HEK293 (cell line): ENCODE measurements at regions not wholly inside any gene's neighbourhood (a gene's known extent, or its start where the extent isn't known, plus 50 kb on each side); places are given as distances from the start of the nearest gene placed in this dataset.

Source experiments
- CTCF ChIA-PET: fragments of 350-600 bp; formaldehyde crosslinking; extraction: SDS; loops from one replicate; lab custom pipeline; 2021; ENCODE audit warnings: antibody characterized with exemption; lab: Yijun Ruan, JAX
- POLR2A ChIA-PET: fragments of 300-600 bp; formaldehyde crosslinking; extraction: SDS; loops from one replicate; lab custom pipeline; 2020; ENCODE audit warnings: antibody characterized with exemption, inconsistent platforms; lab: Yijun Ruan, JAX
- H3K27ac ChIP-seq: fragments of 200-500 bp; sonication (Bioruptor generic); 2 replicates; pipeline ENCODE4 v1.5.1; 2014; ENCODE audit warnings: low read depth, low read length, control low read depth, inconsistent platforms; ENCODE audit errors: extremely low read depth
- H3K36me3 ChIP-seq, 2 experiments: fragments of 200-500 bp in 1 of 2; sonication (Bioruptor generic) in 1 of 2; 1 replicate in 1 of 2; 2 replicates in 1 of 2; pipeline ENCODE4 v1.5.1; 2014 to 2017; ENCODE audit warnings: inconsistent platforms in 2 of 2, low read length in 2 of 2; ENCODE audit not compliant: control insufficient read depth in 2 of 2, insufficient read depth in 1 of 2
- H3K4me1 ChIP-seq: fragments of 200-500 bp; sonication (Bioruptor generic); 2 replicates; pipeline ENCODE4 v1.5.1; 2014; ENCODE audit warnings: mild to moderate bottlenecking, low read length, inconsistent platforms; ENCODE audit not compliant: control insufficient read depth, insufficient read depth
- H3K4me3 ChIP-seq: 2 replicates; pipeline ENCODE4 v1.5.1; 2011; ENCODE audit warnings: low read depth, mild to moderate bottlenecking, control low read depth, low read length, moderate library complexity
- H3K9me3 ChIP-seq: fragments of 200-500 bp; sonication (Bioruptor generic); 2 replicates; pipeline ENCODE4 v1.5.1; 2014; ENCODE audit warnings: low read depth, low read length, inconsistent platforms; ENCODE audit not compliant: control insufficient read depth, insufficient read depth
- ATF2 ChIP-seq: fragments of 450-650 bp; formaldehyde crosslinking; IDR thresholded peaks from 2 replicates; pipeline ENCODE4 v1.5.1; 2016; ENCODE audit warnings: missing biosample characterization, missing genetic modification characterization, low read depth
- GFI1B ChIP-seq: fragments of 450-650 bp; formaldehyde crosslinking; IDR thresholded peaks from 2 replicates; pipeline ENCODE4 v1.5.1; 2016; ENCODE audit warnings: missing biosample characterization, missing genetic modification characterization
- SCRT1 ChIP-seq: fragments of 450-650 bp; formaldehyde crosslinking; IDR thresholded peaks from 2 replicates; pipeline ENCODE4 v1.5.1; 2016; ENCODE audit warnings: missing biosample characterization, missing genetic modification characterization, borderline replicate concordance
- WT1 ChIP-seq: fragments of 450-650 bp; formaldehyde crosslinking; IDR thresholded peaks from 2 replicates; pipeline ENCODE4 v1.5.1; 2016; ENCODE audit warnings: missing biosample characterization, missing genetic modification characterization
- ZBTB17 ChIP-seq: fragments of 450-650 bp; formaldehyde crosslinking; IDR thresholded peaks from 2 replicates; pipeline ENCODE4 v1.5.1; 2016; ENCODE audit warnings: missing biosample characterization, missing genetic modification characterization
- ZBTB48 ChIP-seq: fragments of 450-650 bp; formaldehyde crosslinking; IDR thresholded peaks from 2 replicates; pipeline ENCODE4 v1.5.1; 2016; ENCODE audit warnings: missing biosample characterization, missing genetic modification characterization
- ZBTB49 ChIP-seq: fragments of 450-650 bp; formaldehyde crosslinking; IDR thresholded peaks from 2 replicates; pipeline ENCODE4 v1.5.1; 2016; ENCODE audit warnings: missing biosample characterization, missing genetic modification characterization, low read depth
- ZFP41 ChIP-seq: fragments of 450-650 bp; formaldehyde crosslinking; IDR thresholded peaks from 2 replicates; pipeline ENCODE4 v1.5.1; 2016; ENCODE audit warnings: missing biosample characterization, missing genetic modification characterization, borderline replicate concordance
- ZNF138 ChIP-seq: fragments of 450-650 bp; formaldehyde crosslinking; IDR thresholded peaks from 2 replicates; pipeline ENCODE4 v1.5.1; 2016; ENCODE audit warnings: missing biosample characterization, missing genetic modification characterization, borderline replicate concordance
- ZNF146 ChIP-seq: fragments of 450-650 bp; formaldehyde crosslinking; IDR thresholded peaks from 2 replicates; pipeline ENCODE4 v1.5.1; 2016; ENCODE audit warnings: missing biosample characterization, missing genetic modification characterization
- ZNF16 ChIP-seq: fragments of 450-650 bp; formaldehyde crosslinking; IDR thresholded peaks from 2 replicates; pipeline ENCODE4 v1.5.1; 2016; ENCODE audit warnings: low read depth, missing biosample characterization, missing genetic modification characterization
- ZNF596 ChIP-seq: fragments of 450-650 bp; IDR thresholded peaks from 2 replicates; pipeline ENCODE4 v1.5.0; 2018; ENCODE audit warnings: missing biosample characterization, mild to moderate bottlenecking, missing genetic modification characterization, moderate library complexity
- ZNF658 ChIP-seq: fragments of 450-650 bp; formaldehyde crosslinking; IDR thresholded peaks from 2 replicates; pipeline ENCODE4; 2016; ENCODE audit warnings: missing biosample characterization, missing genetic modification characterization
- TF ChIP-seq, protein P1 (sequence below): sonication (generic); formaldehyde crosslinking; IDR thresholded peaks from 2 replicates; pipeline ENCODE4 v1.8.1; 2022; ENCODE audit warnings: mild to moderate bottlenecking, moderate library complexity, missing genetic modification reagents
- TF ChIP-seq, protein P2 (sequence below): fragments of 450-650 bp; formaldehyde crosslinking; IDR thresholded peaks from 2 replicates; pipeline ENCODE4 v1.5.1; 2016; ENCODE audit warnings: missing biosample characterization, missing genetic modification characterization
- TF ChIP-seq, protein P3 (sequence below): fragments of 450-650 bp; formaldehyde crosslinking; IDR thresholded peaks from 2 replicates; pipeline ENCODE4 v1.5.1; 2016; ENCODE audit warnings: missing biosample characterization, missing genetic modification characterization
- TF ChIP-seq, protein P4 (sequence below): fragments of 450-650 bp; formaldehyde crosslinking; IDR thresholded peaks from 2 replicates; pipeline ENCODE4; 2016; ENCODE audit warnings: missing biosample characterization, missing genetic modification characterization

- TF ChIP-seq ZBTB49 (tag by site-specific recombination) (no peak), ATF2 (tag by site-specific recombination) (no peak), ZBTB17 (tag by site-specific recombination) (no peak), ZNF16 (tag by site-specific recombination) (no peak), SCRT1 (tag by site-specific recombination) (no peak), ZBTB48 (tag by site-specific recombination) (no peak), ZNF596 (tag by site-specific recombination) (no peak), ZNF658 (no peak), WT1 (tag by site-specific recombination) (no peak), ZNF146 (tag by site-specific recombination) (no peak)
- TF ChIP-seq, protein P1, sequence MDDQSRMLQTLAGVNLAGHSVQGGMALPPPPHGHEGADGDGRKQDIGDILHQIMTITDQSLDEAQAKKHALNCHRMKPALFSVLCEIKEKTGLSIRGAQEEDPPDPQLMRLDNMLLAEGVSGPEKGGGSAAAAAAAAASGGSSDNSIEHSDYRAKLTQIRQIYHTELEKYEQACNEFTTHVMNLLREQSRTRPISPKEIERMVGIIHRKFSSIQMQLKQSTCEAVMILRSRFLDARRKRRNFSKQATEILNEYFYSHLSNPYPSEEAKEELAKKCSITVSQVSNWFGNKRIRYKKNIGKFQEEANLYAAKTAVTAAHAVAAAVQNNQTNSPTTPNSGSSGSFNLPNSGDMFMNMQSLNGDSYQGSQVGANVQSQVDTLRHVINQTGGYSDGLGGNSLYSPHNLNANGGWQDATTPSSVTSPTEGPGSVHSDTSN = no peak
- TF ChIP-seq, protein P2, sequence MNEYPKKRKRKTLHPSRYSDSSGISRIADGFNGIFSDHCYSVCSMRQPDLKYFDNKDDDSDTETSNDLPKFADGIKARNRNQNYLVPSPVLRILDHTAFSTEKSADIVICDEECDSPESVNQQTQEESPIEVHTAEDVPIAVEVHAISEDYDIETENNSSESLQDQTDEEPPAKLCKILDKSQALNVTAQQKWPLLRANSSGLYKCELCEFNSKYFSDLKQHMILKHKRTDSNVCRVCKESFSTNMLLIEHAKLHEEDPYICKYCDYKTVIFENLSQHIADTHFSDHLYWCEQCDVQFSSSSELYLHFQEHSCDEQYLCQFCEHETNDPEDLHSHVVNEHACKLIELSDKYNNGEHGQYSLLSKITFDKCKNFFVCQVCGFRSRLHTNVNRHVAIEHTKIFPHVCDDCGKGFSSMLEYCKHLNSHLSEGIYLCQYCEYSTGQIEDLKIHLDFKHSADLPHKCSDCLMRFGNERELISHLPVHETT (tag by site-specific recombination) = no peak
- TF ChIP-seq, protein P3, sequence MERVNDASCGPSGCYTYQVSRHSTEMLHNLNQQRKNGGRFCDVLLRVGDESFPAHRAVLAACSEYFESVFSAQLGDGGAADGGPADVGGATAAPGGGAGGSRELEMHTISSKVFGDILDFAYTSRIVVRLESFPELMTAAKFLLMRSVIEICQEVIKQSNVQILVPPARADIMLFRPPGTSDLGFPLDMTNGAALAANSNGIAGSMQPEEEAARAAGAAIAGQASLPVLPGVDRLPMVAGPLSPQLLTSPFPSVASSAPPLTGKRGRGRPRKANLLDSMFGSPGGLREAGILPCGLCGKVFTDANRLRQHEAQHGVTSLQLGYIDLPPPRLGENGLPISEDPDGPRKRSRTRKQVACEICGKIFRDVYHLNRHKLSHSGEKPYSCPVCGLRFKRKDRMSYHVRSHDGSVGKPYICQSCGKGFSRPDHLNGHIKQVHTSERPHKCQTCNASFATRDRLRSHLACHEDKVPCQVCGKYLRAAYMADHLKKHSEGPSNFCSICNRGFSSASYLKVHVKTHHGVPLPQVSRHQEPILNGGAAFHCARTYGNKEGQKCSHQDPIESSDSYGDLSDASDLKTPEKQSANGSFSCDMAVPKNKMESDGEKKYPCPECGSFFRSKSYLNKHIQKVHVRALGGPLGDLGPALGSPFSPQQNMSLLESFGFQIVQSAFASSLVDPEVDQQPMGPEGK = no peak
- Histone ChIP-seq H3K27ac (no peak overlapping the region), H3K4me3 (no peak overlapping the region), H3K36me3 (no peaks in the 10 kb centered on the region), H3K9me3 (no peaks in the 10 kb centered on the region), H3K4me1 (no peaks in the 10 kb centered on the region)
- CTCF ChIA-PET = no interaction called here
- POLR2A ChIA-PET = no interaction called here
Observed at GRCh38 chr4:159860945-159861344, 758.1 kb downstream of the RAPGEF2 start.

GRCh38 chr4:159864337-159864736, 761.5 kb downstream of the RAPGEF2 start:
- ChIA-PET CTCF (no interaction called here), POLR2A (no interaction called here)
- no peaks in the 10 kb centered on the region for H3K9me3 ChIP-seq
- no peak overlapping the region for H3K4me3 ChIP-seq
- H3K27ac ChIP-seq = no peak overlapping the region
- TF ChIP-seq GFI1B = no peak
- TF ChIP-seq, protein P4, sequence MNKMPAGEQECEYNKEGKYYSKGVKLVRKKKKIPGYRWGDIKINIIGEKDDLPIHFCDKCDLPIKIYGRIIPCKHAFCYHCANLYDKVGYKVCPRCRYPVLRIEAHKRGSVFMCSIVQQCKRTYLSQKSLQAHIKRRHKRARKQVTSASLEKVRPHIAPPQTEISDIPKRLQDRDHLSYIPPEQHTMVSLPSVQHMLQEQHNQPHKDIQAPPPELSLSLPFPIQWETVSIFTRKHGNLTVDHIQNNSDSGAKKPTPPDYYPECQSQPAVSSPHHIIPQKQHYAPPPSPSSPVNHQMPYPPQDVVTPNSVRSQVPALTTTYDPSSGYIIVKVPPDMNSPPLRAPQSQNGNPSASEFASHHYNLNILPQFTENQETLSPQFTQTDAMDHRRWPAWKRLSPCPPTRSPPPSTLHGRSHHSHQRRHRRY (tag by site-specific recombination) = no peak
- no peak for TF ChIP-seq ZFP41 (tag by site-specific recombination)
- TF ChIP-seq ZNF138 (tag by site-specific recombination) = no peak
- no peaks in the 10 kb centered on the region for H3K4me1 ChIP-seq
- no peaks in the 10 kb centered on the region for H3K36me3 ChIP-seq
